ENCODE measurements at regions not wholly inside any gene's neighbourhood (a gene's known extent, or its start where the extent isn't known, plus 50 kb on each side); places are given as distances from the start of the nearest gene placed in this dataset.
"Not testable (repeated sequence)": the region's sequence is repeated elsewhere in the genome, so short reads cannot be mapped to it uniquely, and the experiment has no call there.

- no peak for DNase-seq (ENCODE audit: low read depth)
Measured at GRCh38 chr9:761793-762560, 79.5 kb upstream of the DMRT1 start.

DNA sequence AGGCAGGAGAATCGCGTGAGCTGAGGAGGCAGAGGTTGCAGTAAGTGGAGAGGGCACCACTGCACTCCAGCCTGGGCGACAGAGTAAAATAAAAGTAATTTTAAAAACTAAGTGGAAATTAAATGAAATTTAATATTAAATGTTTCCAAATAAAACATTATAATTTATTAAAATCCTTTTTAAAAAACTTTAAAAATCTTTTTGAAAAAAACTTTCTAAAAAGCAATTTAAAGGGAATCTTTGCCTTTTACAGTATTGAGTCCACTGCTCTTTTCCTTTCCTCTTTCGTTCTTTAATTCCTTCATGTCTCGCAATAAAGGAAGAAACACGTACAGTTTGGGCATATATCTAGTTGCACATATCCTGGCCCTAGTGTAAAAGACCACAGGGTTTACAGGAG lies 77.8 kb upstream of the DMRT1 start:
- no peak for DNase-seq (ENCODE audit: low read depth)

- no peak for DNase-seq (ENCODE audit: low read depth)
Measured at GRCh38 chr9:764105-764524, 77.4 kb upstream of the DMRT1 start.

DNA sequence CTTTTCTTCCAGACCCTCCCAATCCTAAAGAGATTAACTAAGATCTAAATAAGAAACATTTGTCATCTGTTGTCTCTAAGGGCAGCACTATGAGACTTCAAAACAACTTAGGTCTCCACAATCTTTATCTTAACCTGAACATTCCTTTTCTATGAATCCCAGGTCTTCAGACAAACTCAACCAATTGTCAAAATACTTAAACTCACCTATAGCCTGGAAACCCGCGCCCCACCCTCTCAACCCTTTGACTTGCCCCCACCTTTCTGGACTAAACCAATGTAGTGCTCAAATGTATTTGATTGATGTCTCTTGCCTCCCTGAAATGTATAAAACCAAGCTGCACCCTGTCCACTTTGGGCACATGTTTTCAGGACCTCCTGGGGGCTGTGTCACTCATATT lies 76.5 kb upstream of the DMRT1 start:
- no peak for DNase-seq (ENCODE audit: low read depth)

DNA sequence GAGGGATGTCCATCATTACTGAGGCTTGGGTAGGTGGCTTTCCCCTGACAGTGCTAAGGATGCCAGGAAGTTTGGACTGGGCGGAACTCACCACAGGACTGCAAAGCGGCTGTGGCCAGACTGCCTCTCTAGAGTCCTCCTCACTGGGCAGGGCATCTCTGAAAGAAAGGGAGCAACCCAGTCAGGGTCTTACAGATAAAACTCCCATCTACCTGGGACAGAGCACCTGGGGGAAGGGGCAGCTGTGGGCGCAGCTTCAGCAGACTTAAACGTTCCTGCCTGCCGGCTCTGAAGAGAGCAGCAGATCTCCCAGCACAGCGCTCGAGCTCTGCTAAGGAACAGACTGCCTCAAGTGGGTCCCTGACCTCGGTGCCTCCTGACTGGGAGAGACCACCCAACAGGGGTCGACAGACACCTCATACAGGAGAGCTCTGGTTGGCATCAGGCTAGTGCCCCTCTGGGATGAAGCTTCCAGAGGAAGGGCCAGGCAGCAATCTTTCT lies 74.4 kb upstream of the DMRT1 start:
- DNase-seq (ENCODE audit: low read depth), result not testable (repeated sequence)

- no peak for DNase-seq (ENCODE audit: low read depth)
Measured at GRCh38 chr9:776086-776485, 65.4 kb upstream of the DMRT1 start.

GRCh38 chr9:777978-778377 lies 63.5 kb upstream of the DMRT1 start:
- DNase-seq (ENCODE audit: low read depth), result no peak

- no peak for DNase-seq (ENCODE audit: low read depth)
Measured at GRCh38 chr9:784202-784601, 57.3 kb upstream of the DMRT1 start.

GRCh38 chr9:784916-785315 lies 56.6 kb upstream of the DMRT1 start:
- DNase-seq (ENCODE audit: low read depth), result no peak

GRCh38 chr9:785997-786396 lies 55.5 kb upstream of the DMRT1 start:
- no peak for DNase-seq (ENCODE audit: low read depth)

GRCh38 chr9:786405-786804 lies 55.1 kb upstream of the DMRT1 start:
- DNase-seq (ENCODE audit: low read depth), result no peak

GRCh38 chr9:788777-789176 lies 52.7 kb upstream of the DMRT1 start:
- no peak for DNase-seq (ENCODE audit: low read depth)

Measured in stimulated activated CD8-positive, alpha-beta memory T cell treated with anti-CD3 and anti-CD28 coated beads, Interleukin-12 subunit alpha, Interleukin-12 subunit beta, amount 100 ng/mL, for 4 hours (primary cell).